ENCODE measurements at regions not wholly inside any gene's neighbourhood (a gene's known extent, or its start where the extent isn't known, plus 50 kb on each side); places are given as distances from the start of the nearest gene placed in this dataset.

- TF ChIP-seq CTCF (IDR thresholded peaks at IDR 0.05) (no peak), POLR2AphosphoS5 (IDR thresholded peaks at IDR 0.05) (no peak), POLR2A (IDR thresholded peaks at IDR 0.05; ENCODE audit: low read depth) (no peak)
Measured at GRCh38 chr1:191546803-191547202, 611.5 kb upstream of the RGS18 start.
